HUES64 (cell line): ENCODE measurements at regions not wholly inside any gene's neighbourhood (a gene's known extent, or its start where the extent isn't known, plus 50 kb on each side); places are given as distances from the start of the nearest gene placed in this dataset.

Experiments
- H3K27ac ChIP-seq: 2 replicates; pipeline ENCODE4 v1.7.0; 2013; ENCODE audit warnings: low read depth, low read length, inconsistent platforms
- H3K27me3 ChIP-seq: 2 replicates; pipeline ENCODE4 v1.6.1; 2013; ENCODE audit warnings: mild to moderate bottlenecking, low read length; ENCODE audit not compliant: insufficient read depth
- H3K36me3 ChIP-seq: 2 replicates; pipeline ENCODE4 v1.6.1; 2013; ENCODE audit warnings: mild to moderate bottlenecking, low read length; ENCODE audit not compliant: insufficient read depth
- H3K4me1 ChIP-seq: 2 replicates; pipeline ENCODE4 v1.6.1; 2013; ENCODE audit warnings: mild to moderate bottlenecking, low read length, moderate library complexity; ENCODE audit not compliant: insufficient read depth
- H3K4me3 ChIP-seq: 2 replicates; pipeline ENCODE4 v1.5.1; 2013; ENCODE audit warnings: mild to moderate bottlenecking, low read length, moderate library complexity
- H3K9ac ChIP-seq: 2 replicates; pipeline ENCODE4 v1.6.1; 2013; ENCODE audit warnings: mild to moderate bottlenecking, low read depth, low read length
- H3K9me3 ChIP-seq: 2 replicates; pipeline ENCODE4 v1.6.1; 2013; ENCODE audit warnings: low read depth, low read length; ENCODE audit not compliant: insufficient read depth
- WGBS: fragments of 150-250, 120-280 bp; methylation state at CpG from one replicate; pipeline ENCODE4 v1.1.7; 2013; ENCODE audit warnings: missing lambda C conversion rate; 5-methylcytosine and 5-hydroxymethylcytosine counted together

- 42% methylated on average over 3 of the region's 4 CpGs for WGBS
- H3K9ac ChIP-seq, result no peak overlapping the region
- no peaks in the 10 kb centered on the region for H3K36me3 ChIP-seq
- H3K4me3 ChIP-seq, result no peak overlapping the region
- H3K27ac ChIP-seq, result peak overlapping the region; percentile 67
- H3K4me1 ChIP-seq, result peaks cover 51% of the 10 kb centered on the region
- H3K27me3 ChIP-seq, result no peaks in the 10 kb centered on the region
- no peaks in the 10 kb centered on the region for H3K9me3 ChIP-seq
These were observed 914.1 kb upstream of the CDH8 start for GRCh38 chr16:62950351-62950750.

GRCh38 chr16:62940569-62940968 lies 904.3 kb upstream of the CDH8 start:
- H3K36me3 ChIP-seq, result no peaks in the 10 kb centered on the region
- H3K27ac ChIP-seq, result no peak overlapping the region
- no peak overlapping the region for H3K9ac ChIP-seq
- 46% methylated on average over 1 of the region's 4 CpGs for WGBS
- H3K9me3 ChIP-seq, result no peaks in the 10 kb centered on the region
- H3K4me1 ChIP-seq, result peaks cover 6% of the 10 kb centered on the region; the same call in 1 of the 2 replicates
- H3K4me3 ChIP-seq, result no peak overlapping the region
- no peaks in the 10 kb centered on the region for H3K27me3 ChIP-seq

DNA sequence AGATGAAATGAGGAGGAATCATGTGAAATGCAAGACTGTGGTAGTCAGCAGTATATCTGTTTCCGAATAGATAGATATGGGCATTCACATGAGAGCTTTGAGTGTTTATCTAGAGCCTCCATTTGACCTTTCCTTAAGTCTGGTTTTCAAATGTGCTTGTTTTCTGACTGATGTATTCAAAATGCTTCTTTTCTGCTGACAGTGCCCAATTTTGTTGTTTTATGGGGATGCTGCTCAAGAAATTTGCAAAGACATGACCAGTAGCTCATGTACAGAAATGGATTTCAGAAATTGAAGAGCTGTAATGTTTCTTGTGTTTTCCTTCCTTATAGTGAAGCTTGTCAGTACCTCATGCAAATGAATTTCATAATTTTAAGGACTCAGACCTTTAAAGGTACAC lies 903.4 kb upstream of the CDH8 start:
- Histone ChIP-seq H3K36me3 (no peaks in the 10 kb centered on the region), H3K27ac (no peak overlapping the region), H3K9me3 (no peaks in the 10 kb centered on the region), H3K4me1 (peaks cover 6% of the 10 kb centered on the region; the same call in 1 of the 2 replicates), H3K9ac (no peak overlapping the region), H3K27me3 (no peaks in the 10 kb centered on the region), H3K4me3 (no peak overlapping the region)
- WGBS, result 89% methylated on average over 1 of the region's 1 CpG

DNA sequence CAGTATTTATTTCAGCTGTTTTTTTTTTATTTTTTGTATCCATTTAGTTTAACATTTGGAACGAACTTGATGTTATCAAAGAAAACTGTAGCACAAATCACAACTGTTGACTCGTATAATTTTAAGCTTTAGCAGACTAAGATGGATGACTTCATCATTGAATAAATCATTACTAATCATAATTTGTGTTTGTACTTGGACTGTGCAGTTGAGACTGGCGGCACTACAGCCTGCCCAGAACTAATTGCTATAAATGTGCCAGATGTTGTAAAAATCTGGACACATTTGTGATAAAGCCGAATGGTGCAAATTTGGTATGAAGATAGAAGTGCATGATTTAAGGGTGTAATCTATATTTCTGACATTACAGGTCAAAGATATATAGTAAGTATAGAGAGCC lies 897.7 kb upstream of the CDH8 start:
- H3K4me3 ChIP-seq, result no peak overlapping the region
- WGBS, result 95% methylated on average over 4 of the region's 4 CpGs

GRCh38 chr16:62929593-62929992 lies 893.4 kb upstream of the CDH8 start:
- H3K27ac ChIP-seq, result no peak overlapping the region
- WGBS, result 99% methylated on average over 3 of the region's 3 CpGs
- H3K4me1 ChIP-seq, result peaks cover 9% of the 10 kb centered on the region
- H3K9me3 ChIP-seq, result no peaks in the 10 kb centered on the region
- H3K27me3 ChIP-seq, result no peaks in the 10 kb centered on the region
- no peak overlapping the region for H3K4me3 ChIP-seq
- H3K36me3 ChIP-seq, result no peaks in the 10 kb centered on the region
- no peak overlapping the region for H3K9ac ChIP-seq

More for the DNA sequence above, 897.7 kb upstream of the CDH8 start:
- H3K9ac ChIP-seq, result no peak overlapping the region
- H3K27me3 ChIP-seq, result no peaks in the 10 kb centered on the region
- H3K36me3 ChIP-seq, result no peaks in the 10 kb centered on the region
- no peak overlapping the region for H3K27ac ChIP-seq
- H3K9me3 ChIP-seq, result no peaks in the 10 kb centered on the region
- no peaks in the 10 kb centered on the region for H3K4me1 ChIP-seq

DNA sequence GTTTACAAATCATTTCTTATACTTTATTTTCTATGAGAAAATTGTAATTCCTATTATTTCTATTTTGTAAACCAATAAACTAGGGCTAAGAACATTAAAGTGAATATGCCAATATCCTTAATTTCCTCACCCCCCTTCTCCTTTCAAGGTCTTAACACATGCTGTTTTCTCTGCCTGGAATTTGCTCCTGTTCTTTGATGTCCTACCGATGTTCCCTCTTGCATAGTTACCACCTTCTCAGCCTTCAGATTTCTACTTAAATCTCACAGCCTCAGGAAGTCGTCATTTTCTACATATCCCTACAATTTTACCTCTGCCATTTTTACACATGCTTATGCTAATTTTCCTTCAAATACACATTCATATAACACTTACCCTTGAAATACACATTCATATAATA lies 890.9 kb upstream of the CDH8 start:
- Histone ChIP-seq H3K27ac (no peak overlapping the region), H3K36me3 (no peaks in the 10 kb centered on the region), H3K4me1 (peaks cover 9% of the 10 kb centered on the region), H3K9ac (no peak overlapping the region), H3K27me3 (no peaks in the 10 kb centered on the region), H3K4me3 (no peak overlapping the region), H3K9me3 (no peaks in the 10 kb centered on the region)
- 41% methylated on average over 2 of the region's 2 CpGs for WGBS

- Histone ChIP-seq H3K4me1 (peaks cover 9% of the 10 kb centered on the region), H3K9ac (no peak overlapping the region), H3K27me3 (no peaks in the 10 kb centered on the region), H3K36me3 (no peaks in the 10 kb centered on the region), H3K4me3 (no peak overlapping the region), H3K27ac (no peak overlapping the region), H3K9me3 (no peaks in the 10 kb centered on the region)
- WGBS, result 92% methylated on average over 3 of the region's 5 CpGs
These were observed 890.0 kb upstream of the CDH8 start for GRCh38 chr16:62926121-62926801.

GRCh38 chr16:62921904-62922303 lies 885.7 kb upstream of the CDH8 start:
- whole genome bisulfite sequencing, result 100% methylated on average over 2 of the region's 2 CpGs
- Histone ChIP-seq H3K36me3 (no peaks in the 10 kb centered on the region), H3K9ac (no peak overlapping the region), H3K27ac (no peak overlapping the region), H3K27me3 (no peaks in the 10 kb centered on the region), H3K4me3 (no peak overlapping the region), H3K9me3 (no peaks in the 10 kb centered on the region), H3K4me1 (peaks cover 13% of the 10 kb centered on the region; the same call in 1 of the 2 replicates)

DNA sequence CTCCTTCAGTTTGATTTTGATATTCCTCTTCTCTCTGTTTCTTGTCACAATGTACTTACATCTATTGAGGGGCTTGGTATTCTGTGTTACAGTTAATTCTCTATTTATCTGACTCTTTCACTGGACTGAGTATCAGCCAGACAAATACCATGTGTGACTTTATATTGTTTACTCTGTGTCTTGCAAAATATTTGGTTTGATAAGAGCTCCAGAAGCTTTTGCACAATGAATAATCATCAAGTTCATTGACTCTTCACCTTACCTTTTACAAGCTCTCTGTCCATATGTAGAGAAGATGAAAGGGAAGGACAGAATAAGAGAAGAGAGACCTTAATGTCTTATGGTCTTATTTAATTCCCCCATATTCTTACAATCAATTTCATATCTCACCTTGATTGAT lies 877.7 kb upstream of the CDH8 start:
- H3K27me3 ChIP-seq, result no peaks in the 10 kb centered on the region
- no peaks in the 10 kb centered on the region for H3K4me1 ChIP-seq
- H3K4me3 ChIP-seq, result no peak overlapping the region
- no peaks in the 10 kb centered on the region for H3K9me3 ChIP-seq
- no peak overlapping the region for H3K9ac ChIP-seq
- no peak overlapping the region for H3K27ac ChIP-seq
- H3K36me3 ChIP-seq, result no peaks in the 10 kb centered on the region

DNA sequence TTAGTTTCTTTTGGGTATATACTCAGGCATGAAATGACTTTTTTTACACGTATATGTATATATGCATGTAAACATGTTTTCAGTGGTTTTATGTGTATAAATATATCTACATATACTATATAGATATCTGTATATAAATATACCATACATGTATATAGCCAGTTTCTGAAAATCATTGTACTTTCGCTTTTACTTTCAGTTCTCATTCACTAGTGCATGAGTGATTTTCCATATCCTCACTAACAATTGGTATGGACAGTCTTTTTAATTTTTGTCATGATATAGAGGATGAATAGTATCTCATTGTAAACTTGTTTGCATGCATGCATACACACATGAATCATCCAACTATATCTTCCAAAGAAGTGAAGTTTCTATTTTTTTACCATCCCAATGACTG lies 877.1 kb upstream of the CDH8 start:
- Histone ChIP-seq H3K9me3 (no peaks in the 10 kb centered on the region), H3K27me3 (no peaks in the 10 kb centered on the region), H3K9ac (no peak overlapping the region), H3K36me3 (no peaks in the 10 kb centered on the region), H3K27ac (no peak overlapping the region), H3K4me3 (no peak overlapping the region), H3K4me1 (no peaks in the 10 kb centered on the region)
- no CpG with 5 or more reads among the region's 2 CpGs for WGBS

- no peaks in the 10 kb centered on the region for H3K36me3 ChIP-seq
- WGBS, result 94% methylated on average over 2 of the region's 3 CpGs
- H3K9me3 ChIP-seq, result no peaks in the 10 kb centered on the region
- H3K27me3 ChIP-seq, result no peaks in the 10 kb centered on the region
- no peak overlapping the region for H3K27ac ChIP-seq
- H3K4me1 ChIP-seq, result no peaks in the 10 kb centered on the region
- H3K4me3 ChIP-seq, result no peak overlapping the region
- no peak overlapping the region for H3K9ac ChIP-seq
These were observed 873.4 kb upstream of the CDH8 start for GRCh38 chr16:62909597-62909996.

DNA sequence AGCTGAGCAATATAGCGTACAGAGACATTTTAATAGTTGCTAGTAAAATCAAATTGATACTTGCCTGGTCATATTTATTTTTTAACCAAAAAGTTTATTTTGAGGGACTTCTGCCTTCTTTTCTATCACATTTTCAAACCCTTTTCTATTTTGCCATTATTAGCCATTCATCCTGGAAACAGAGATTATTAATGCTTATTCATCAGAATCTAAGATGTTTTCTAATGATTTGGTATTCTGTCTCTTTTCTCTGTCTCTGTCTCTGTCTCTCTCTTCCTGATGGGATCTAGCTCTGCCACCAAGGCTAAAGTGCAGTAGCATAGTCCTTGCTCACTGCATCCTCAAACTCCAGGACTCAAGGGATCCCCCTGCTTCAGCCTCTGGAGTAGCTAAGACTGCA lies 871.3 kb upstream of the CDH8 start:
- Histone ChIP-seq H3K27ac (no peak overlapping the region), H3K4me1 (no peaks in the 10 kb centered on the region), H3K9me3 (no peaks in the 10 kb centered on the region), H3K9ac (no peak overlapping the region), H3K27me3 (no peaks in the 10 kb centered on the region), H3K4me3 (no peak overlapping the region), H3K36me3 (no peaks in the 10 kb centered on the region)
- 100% methylated on average over 1 of the region's 1 CpG for WGBS
